NT2/D1 (cell line): ENCODE measurements at regions not wholly inside any gene's neighbourhood (a gene's known extent, or its start where the extent isn't known, plus 50 kb on each side); places are given as distances from the start of the nearest gene placed in this dataset.

ENCODE experiments used
- SUZ12 ChIP-seq: IDR thresholded peaks from 2 replicates; pipeline ENCODE4 v1.6.1; 2011; ENCODE audit not compliant: insufficient read length, insufficient read depth; ENCODE audit errors: extremely low read depth
- YY1 ChIP-seq: IDR thresholded peaks from 2 replicates; pipeline ENCODE4 v1.6.1; 2011; ENCODE audit not compliant: insufficient read length, insufficient read depth
- ZNF274 ChIP-seq: IDR thresholded peaks from 2 replicates; pipeline ENCODE4 v1.6.1; 2011; ENCODE audit warnings: mild to moderate bottlenecking, low read depth, low read length

DNA sequence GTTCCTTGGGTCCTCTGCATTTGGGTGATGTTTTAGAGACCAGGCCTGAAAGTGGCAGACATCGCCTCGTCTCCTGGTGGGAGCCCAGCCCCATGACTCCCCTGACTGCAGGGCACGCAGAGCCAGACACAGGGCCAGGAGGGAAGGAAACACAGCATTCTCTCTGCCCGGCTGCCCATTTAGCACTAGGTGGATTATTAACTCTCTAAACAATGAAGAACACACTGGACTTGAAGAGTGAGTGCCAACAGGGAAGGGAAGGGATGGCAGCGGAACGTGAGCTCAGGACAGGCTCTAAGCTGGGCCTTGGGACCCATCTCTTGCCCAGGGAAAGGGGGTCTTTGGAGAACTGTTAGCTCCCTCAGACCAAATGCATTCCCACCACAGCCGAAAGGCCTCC lies 80.4 kb downstream of the TBXT start:
- no peak for TF ChIP-seq YY1
- no peak for TF ChIP-seq SUZ12
- TF ChIP-seq ZNF274: no peak
